KMS-11 (cell line): ENCODE measurements at regions not wholly inside any gene's neighbourhood (a gene's known extent, or its start where the extent isn't known, plus 50 kb on each side); places are given as distances from the start of the nearest gene placed in this dataset.

Experiments
- H2AFZ ChIP-seq: fragments of 200-600 bp; sonication (generic); 2 replicates; pipeline ENCODE4 v1.6.1; 2016; ENCODE audit warnings: antibody characterized with exemption, mixed run types, low read depth
- H3K27ac ChIP-seq: fragments of 200-600 bp; sonication (generic); 2 replicates; pipeline ENCODE4 v1.6.1; 2016; ENCODE audit warnings: mild to moderate bottlenecking, mixed run types
- H3K27me3 ChIP-seq: fragments of 200-600 bp; sonication (generic); 2 replicates; pipeline ENCODE4 v1.6.1; 2017; ENCODE audit warnings: mild to moderate bottlenecking, low read depth, mixed run types, moderate library complexity; ENCODE audit not compliant: insufficient read depth
- H3K36me3 ChIP-seq: fragments of 200-600 bp; sonication (generic); 2 replicates; pipeline ENCODE4 v1.6.1; 2017; ENCODE audit warnings: mild to moderate bottlenecking, mixed run types; ENCODE audit not compliant: insufficient read depth
- H3K4me1 ChIP-seq: fragments of 200-600 bp; sonication (generic); 2 replicates; pipeline ENCODE4 v1.6.1; 2016; ENCODE audit warnings: mild to moderate bottlenecking, low read depth, mixed run types; ENCODE audit not compliant: poor library complexity, severe bottlenecking
- H3K4me2 ChIP-seq: fragments of 200-600 bp; sonication (generic); 2 replicates; pipeline ENCODE4 v1.7.0; 2016; ENCODE audit warnings: mild to moderate bottlenecking, mixed run types
- H3K4me3 ChIP-seq: fragments of 200-600 bp; sonication (generic); IDR thresholded peaks from 2 replicates; pipeline ENCODE4 v1.6.1; 2017; ENCODE audit warnings: low read depth, low read length, mixed read lengths; ENCODE audit not compliant: insufficient read depth
- H3K79me2 ChIP-seq: fragments of 200-600 bp; sonication (generic); 2 replicates; pipeline ENCODE4 v1.6.1; 2016; ENCODE audit warnings: low read depth, mixed run types; ENCODE audit not compliant: insufficient read depth
- H3K9ac ChIP-seq: fragments of 200-600 bp; sonication (generic); 2 replicates; pipeline ENCODE4 v1.6.1; 2016; ENCODE audit warnings: mild to moderate bottlenecking, mixed run types
- H4K20me1 ChIP-seq: fragments of 200-600 bp; sonication (generic); 2 replicates; pipeline ENCODE4 v1.6.1; 2016; ENCODE audit warnings: mild to moderate bottlenecking, mixed run types; ENCODE audit not compliant: insufficient read depth
- CTCF ChIP-seq: fragments of 200-600 bp; sonication (generic); conservative IDR thresholded peaks from 2 replicates; pipeline ENCODE4 v1.6.1; 2017; ENCODE audit warnings: low read depth, mild to moderate bottlenecking, antibody characterized with exemption, low read length, moderate library complexity, mixed read lengths

- H3K4me3 ChIP-seq, result no peak overlapping the region
- H3K79me2 ChIP-seq, result no peaks in the 10 kb centered on the region
- H3K27me3 ChIP-seq, result no peaks in the 10 kb centered on the region
- no peaks in the 10 kb centered on the region for H3K4me1 ChIP-seq
- no peaks in the 10 kb centered on the region for H3K36me3 ChIP-seq
- H3K9ac ChIP-seq, result no peak overlapping the region
- H3K4me2 ChIP-seq, result no peak overlapping the region
- no peaks in the 10 kb centered on the region for H4K20me1 ChIP-seq
- H3K27ac ChIP-seq, result no peak overlapping the region
- H2AFZ ChIP-seq, result no peak overlapping the region
- TF ChIP-seq CTCF, result no peak
These were observed 86.3 kb upstream of the KCTD1 start for GRCh38 chr18:26634631-26635030.

GRCh38 chr18:26631135-26631534, 82.8 kb upstream of the KCTD1 start:
- H3K4me1 ChIP-seq, result no peaks in the 10 kb centered on the region

GRCh38 chr18:26630596-26630995, 82.2 kb upstream of the KCTD1 start:
- H3K79me2 ChIP-seq, result no peaks in the 10 kb centered on the region
- H3K4me1 ChIP-seq, result no peaks in the 10 kb centered on the region
- no peaks in the 10 kb centered on the region for H3K27me3 ChIP-seq
- H2AFZ ChIP-seq, result no peak overlapping the region
- H3K4me2 ChIP-seq, result no peak overlapping the region
- H3K4me3 ChIP-seq, result no peak overlapping the region
- H3K9ac ChIP-seq, result no peak overlapping the region
- no peak overlapping the region for H3K27ac ChIP-seq
- no peaks in the 10 kb centered on the region for H3K36me3 ChIP-seq
- TF ChIP-seq CTCF, result no peak
- H4K20me1 ChIP-seq, result no peaks in the 10 kb centered on the region

More at GRCh38 chr18:26631135-26631534, 82.8 kb upstream of the KCTD1 start:
- no peak overlapping the region for H3K4me2 ChIP-seq
- no peak for TF ChIP-seq CTCF
- no peaks in the 10 kb centered on the region for H3K36me3 ChIP-seq
- H3K9ac ChIP-seq, result no peak overlapping the region
- no peak overlapping the region for H2AFZ ChIP-seq
- H3K27ac ChIP-seq, result no peak overlapping the region
- no peaks in the 10 kb centered on the region for H3K27me3 ChIP-seq
- no peaks in the 10 kb centered on the region for H4K20me1 ChIP-seq
- no peaks in the 10 kb centered on the region for H3K79me2 ChIP-seq
- no peak overlapping the region for H3K4me3 ChIP-seq

GRCh38 chr18:26628017-26628416, 79.7 kb upstream of the KCTD1 start:
- no peak overlapping the region for H3K27ac ChIP-seq
- TF ChIP-seq CTCF, result no peak
- H3K9ac ChIP-seq, result no peak overlapping the region
- H4K20me1 ChIP-seq, result no peaks in the 10 kb centered on the region
- no peaks in the 10 kb centered on the region for H3K27me3 ChIP-seq
- no peak overlapping the region for H3K4me2 ChIP-seq
- no peaks in the 10 kb centered on the region for H3K4me1 ChIP-seq
- H3K79me2 ChIP-seq, result no peaks in the 10 kb centered on the region
- no peak overlapping the region for H2AFZ ChIP-seq
- H3K36me3 ChIP-seq, result no peaks in the 10 kb centered on the region
- no peak overlapping the region for H3K4me3 ChIP-seq
